HG03159 (cell line): ENCODE measurements at regions not wholly inside any gene's neighbourhood (a gene's known extent, or its start where the extent isn't known, plus 50 kb on each side); places are given as distances from the start of the nearest gene placed in this dataset.

Experiments
- ATAC-seq: cut with Tn5 transposase; IDR thresholded peaks from one replicate; pipeline ENCODE4 v1.9.1; 2021; ENCODE audit warnings: mild to moderate bottlenecking, moderate library complexity; ENCODE audit not compliant: unreplicated experiment

- no peak for ATAC-seq
Measured at GRCh38 chr4:13316354-13316753, 167.8 kb downstream of the RAB28 start.

GRCh38 chr4:13313856-13314255, 170.3 kb downstream of the RAB28 start:
- ATAC-seq, result no peak

- no peak for ATAC-seq
Measured at GRCh38 chr4:13312264-13312663, 171.9 kb downstream of the RAB28 start.

GRCh38 chr4:13309751-13310150, 174.4 kb downstream of the RAB28 start:
- ATAC-seq, result no peak

GRCh38 chr4:13306356-13306755, 177.8 kb downstream of the RAB28 start:
- no peak for ATAC-seq

- no peak for ATAC-seq
Measured at GRCh38 chr4:13302876-13303275, 181.3 kb downstream of the RAB28 start.

GRCh38 chr4:13299343-13299742, 184.8 kb downstream of the RAB28 start:
- no peak for ATAC-seq

- no peak for ATAC-seq
Measured at GRCh38 chr4:13298655-13299054, 185.5 kb downstream of the RAB28 start.

GRCh38 chr4:13296986-13297385, 187.2 kb downstream of the RAB28 start:
- no peak for ATAC-seq

- no peak for ATAC-seq
Measured at GRCh38 chr4:13294961-13295605, 189.1 kb downstream of the RAB28 start.

- ATAC-seq, result no peak
Measured at GRCh38 chr4:13292372-13292771, 191.8 kb downstream of the RAB28 start.

- ATAC-seq, result no peak
Measured at GRCh38 chr4:13289391-13289790, 194.7 kb downstream of the RAB28 start.

GRCh38 chr4:13285336-13285735, 198.8 kb downstream of the RAB28 start:
- no peak for ATAC-seq

- ATAC-seq, result no peak
Measured at GRCh38 chr4:13284932-13285331, 199.2 kb downstream of the RAB28 start.

GRCh38 chr4:13276357-13276756, 207.8 kb downstream of the RAB28 start:
- no peak for ATAC-seq

- ATAC-seq, result no peak
Measured at GRCh38 chr4:13268703-13269102, 215.4 kb downstream of the RAB28 start.

GRCh38 chr4:13268165-13268564, 216.0 kb downstream of the RAB28 start:
- ATAC-seq, result no peak

GRCh38 chr4:13267091-13267490, 217.0 kb downstream of the RAB28 start:
- no peak for ATAC-seq

- no peak for ATAC-seq
Measured at GRCh38 chr4:13266687-13267086, 217.5 kb downstream of the RAB28 start.

- ATAC-seq, result no peak
Measured at GRCh38 chr4:13263967-13264525, 220.1 kb downstream of the RAB28 start.

- ATAC-seq, result no peak
Measured at GRCh38 chr4:13262816-13263215, 221.3 kb downstream of the RAB28 start.

- ATAC-seq, result no peak
Measured at GRCh38 chr4:13261486-13262257, 222.5 kb downstream of the RAB28 start.
